Ovary (tissue), 7 donors: ENCODE measurements at regions not wholly inside any gene's neighbourhood (a gene's known extent, or its start where the extent isn't known, plus 50 kb on each side); places are given as distances from the start of the nearest gene placed in this dataset.

Experiments
- DNase-seq, 5 donors: peaks; one replicate each; pipeline ENCODE4 v3.0.0-alpha.2; 2019 to 2020
- H3K27ac ChIP-seq, 2 donors: fragments of 200-600 bp; one replicate each; pipeline versions ENCODE4 v1.5.1 to v1.8.0; 2019 to 2022
- H3K27me3 ChIP-seq: fragments of 200-600 bp; one replicate; pipeline ENCODE4 v1.8.0; 2022
- H3K36me3 ChIP-seq: fragments of 200-600 bp; sonication (generic); one replicate; pipeline ENCODE4 v1.5.1; 2019
- H3K4me1 ChIP-seq: one replicate; pipeline ENCODE4 v1.8.1; 2013; ENCODE audit warnings: mild to moderate bottlenecking, moderate library complexity; ENCODE audit not compliant: insufficient read depth
- H3K4me3 ChIP-seq: fragments of 200-600 bp; sonication (generic); one replicate; pipeline ENCODE4 v1.5.1; 2017
- H3K9me3 ChIP-seq, 2 donors: fragments of 200-600 bp in 1 of 2; sonication (generic) in 1 of 2; one replicate each; pipeline versions ENCODE4 v1.5.1 to v1.8.1; 2013 to 2019; ENCODE audit warnings: mild to moderate bottlenecking in 1 of 2, moderate library complexity in 1 of 2
- CTCF ChIP-seq, 3 donors: fragments of 450-650 bp in 2 of 3; fragments of 200-600 bp in 1 of 3; IDR thresholded peaks; one replicate each; pipeline versions ENCODE4 v1.5.1 to v1.8.0; 2016 to 2022; ENCODE audit warnings: antibody characterized with exemption in 3 of 3, mild to moderate bottlenecking in 1 of 3
- EP300 ChIP-seq: sonication (generic); formaldehyde crosslinking; IDR thresholded peaks from one replicate; pipeline ENCODE4 v1.6.1; 2017; ENCODE audit warnings: antibody characterized with exemption
- POLR2A ChIP-seq: fragments of 450-650 bp; IDR thresholded peaks from one replicate; pipeline ENCODE4 v1.6.1; 2017; ENCODE audit warnings: antibody characterized with exemption, mild to moderate bottlenecking, moderate library complexity
- WGBS, 3 donors: extraction: QIAGEN DNeasy Blood & Tissue Kit in 1 of 3; methylation state at CpG; one replicate each; pipeline versions ENCODE4 v1.1.5 to v1.1.7; 2013 to 2017; 5-methylcytosine and 5-hydroxymethylcytosine counted together
- intact Hi-C, 4 donors: fragments of 100-400 bp; cut with DNase I; formaldehyde crosslinking; loops; one replicate each; pipeline versions ENCODE4 v1.11.0 to v1.15.1; 2022 to 2023
- donor health status: DM: no; HTN: no; CAD: no; lungs with moderate emphysema.
- donor health status: DM: no; HTN: no; CAD: no.
- donor health status: Bipolar disorder and iron deficiency.
- donor health status: DM: no; HTN: no; CAD: no.
- donor health status: DM: yes; HTN: yes; CAD: no.

GRCh38 chr4:169907705-169908104, 118.5 kb downstream of the MFAP3L start:
- intact Hi-C loops, result no loop called here
- H3K9me3 ChIP-seq, result no peaks in the 10 kb centered on the region
- no peak for TF ChIP-seq CTCF (IDR thresholded peaks at IDR 0.05)
- TF ChIP-seq EP300, result no peak
- no peak for TF ChIP-seq POLR2A
- DNase-seq, result no peak
- no peaks in the 10 kb centered on the region for H3K27me3 ChIP-seq
- H3K4me3 ChIP-seq, result no peak overlapping the region
- 90 to 94% (median 91%) methylated on average over 1 of the region's 1 CpG for WGBS, 3 donors
- no peaks in the 10 kb centered on the region for H3K36me3 ChIP-seq
- H3K4me1 ChIP-seq, result no peaks in the 10 kb centered on the region
- H3K27ac ChIP-seq, result no peak overlapping the region

- WGBS, 3 donors, result 51 to 76% (median 59%) methylated on average over 1 of the region's 1 CpG
- no peak overlapping the region for H3K27ac ChIP-seq
- H3K36me3 ChIP-seq, result no peaks in the 10 kb centered on the region
- TF ChIP-seq EP300, result no peak
- TF ChIP-seq POLR2A, result no peak
- TF ChIP-seq CTCF (IDR thresholded peaks at IDR 0.05), result no peak
- no peak overlapping the region for H3K4me3 ChIP-seq
- no peak for DNase-seq
- intact Hi-C loops, result no loop called here
- H3K9me3 ChIP-seq, result no peaks in the 10 kb centered on the region
- no peaks in the 10 kb centered on the region for H3K27me3 ChIP-seq
- no peaks in the 10 kb centered on the region for H3K4me1 ChIP-seq
Measured at GRCh38 chr4:169906821-169907220, 119.4 kb downstream of the MFAP3L start.

GRCh38 chr4:169906104-169906503, 120.1 kb downstream of the MFAP3L start:
- 72 to 75% (median 75%) methylated on average over 2 of the region's 2 CpGs for WGBS, 3 donors
- intact Hi-C loops, result no loop called here
- Histone ChIP-seq H3K36me3 (no peaks in the 10 kb centered on the region), H3K4me1 (no peaks in the 10 kb centered on the region), H3K27me3 (no peaks in the 10 kb centered on the region), H3K4me3 (no peak overlapping the region), H3K9me3 (no peaks in the 10 kb centered on the region), H3K27ac (no peak overlapping the region)
- no peak for DNase-seq
- TF ChIP-seq CTCF (IDR thresholded peaks at IDR 0.05) (no peak), POLR2A (no peak), EP300 (no peak)

- WGBS, 3 donors, result 84 to 87% (median 87%) methylated on average over 9 of the region's 9 CpGs
Measured at GRCh38 chr4:169902658-169903345, 123.4 kb downstream of the MFAP3L start.

More at GRCh38 chr4:169902658-169903345, 123.4 kb downstream of the MFAP3L start:
- Histone ChIP-seq H3K27me3 (no peaks in the 10 kb centered on the region), H3K4me3 (no peak overlapping the region), H3K36me3 (no peaks in the 10 kb centered on the region), H3K9me3 (no peaks in the 10 kb centered on the region), H3K27ac (no peak overlapping the region), H3K4me1 (no peaks in the 10 kb centered on the region)
- intact Hi-C loops, result no loop called here
- DNase-seq, result no peak
- TF ChIP-seq EP300 (no peak), POLR2A (no peak), CTCF (IDR thresholded peaks at IDR 0.05) (no peak)
